SK-N-DZ (cell line): ENCODE measurements at regions not wholly inside any gene's neighbourhood (a gene's known extent, or its start where the extent isn't known, plus 50 kb on each side); places are given as distances from the start of the nearest gene placed in this dataset.

Source experiments
- DNase-seq: peaks from one replicate; pipeline ENCODE4 v3.0.0-alpha.2; 2015; ENCODE audit warnings: low spot score

DNA sequence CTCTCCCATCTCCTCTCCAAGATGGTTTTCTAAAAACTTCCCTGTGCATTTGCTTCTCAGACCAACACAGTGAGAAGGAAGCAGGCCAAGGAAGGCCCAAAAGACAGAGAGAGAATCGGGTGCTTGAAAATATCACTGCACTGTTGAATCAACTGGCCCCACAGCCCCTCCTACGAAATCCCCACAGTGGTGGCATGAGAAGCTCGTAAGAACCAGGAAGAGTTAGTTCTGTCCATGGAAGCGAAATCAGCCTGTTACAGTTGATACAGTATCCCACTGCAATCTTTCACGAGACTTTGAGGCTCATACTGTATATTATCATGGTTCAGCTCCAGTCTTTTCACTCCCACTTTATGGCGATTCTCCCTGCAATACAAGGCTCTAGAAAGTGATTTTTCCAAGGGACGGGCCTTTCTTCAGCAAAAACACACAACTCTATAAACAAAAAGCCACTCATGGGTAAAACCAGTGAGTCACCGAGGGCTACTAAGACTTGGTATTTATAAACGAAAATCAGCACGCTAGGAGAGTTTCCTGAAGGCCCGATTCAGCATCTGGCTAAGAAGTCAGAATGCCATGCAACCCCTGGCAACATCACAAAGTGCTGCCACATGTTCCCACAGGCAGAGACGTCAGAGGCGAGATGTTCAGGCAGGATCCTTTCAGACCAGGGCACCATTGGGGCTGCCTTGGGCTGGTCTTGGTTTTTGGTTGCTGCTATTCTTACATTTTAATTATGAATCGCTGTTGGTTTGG, 185.7 kb downstream of the IRX5 start:
- no peak for DNase-seq

DNA sequence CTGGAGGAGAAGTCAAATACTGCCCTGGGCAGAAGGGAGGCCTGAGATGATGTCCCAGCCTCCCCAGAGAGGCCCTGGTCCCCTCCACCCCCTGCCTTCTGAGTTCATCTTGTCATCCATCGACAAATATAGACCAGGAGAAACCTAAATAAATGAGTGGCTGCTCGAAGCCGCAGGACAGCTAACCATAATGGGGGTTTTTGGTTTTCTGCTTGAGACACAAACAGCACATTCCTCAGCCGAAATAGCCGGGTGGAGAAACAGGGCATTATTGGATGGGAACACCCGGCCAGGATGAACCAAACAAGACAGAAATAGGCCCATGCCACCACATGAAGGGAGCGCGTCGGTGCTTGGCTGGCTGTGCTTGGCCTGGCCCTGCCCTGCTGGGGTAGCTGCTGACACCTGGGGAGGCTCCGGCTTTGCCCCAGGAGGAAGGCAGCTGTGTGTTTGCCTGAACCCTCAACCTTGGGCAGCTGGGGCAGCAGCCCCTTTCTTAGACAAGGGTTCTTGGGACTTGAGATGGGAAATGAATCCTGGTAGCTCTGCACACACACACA, 188.1 kb downstream of the IRX5 start:
- no peak for DNase-seq

DNA sequence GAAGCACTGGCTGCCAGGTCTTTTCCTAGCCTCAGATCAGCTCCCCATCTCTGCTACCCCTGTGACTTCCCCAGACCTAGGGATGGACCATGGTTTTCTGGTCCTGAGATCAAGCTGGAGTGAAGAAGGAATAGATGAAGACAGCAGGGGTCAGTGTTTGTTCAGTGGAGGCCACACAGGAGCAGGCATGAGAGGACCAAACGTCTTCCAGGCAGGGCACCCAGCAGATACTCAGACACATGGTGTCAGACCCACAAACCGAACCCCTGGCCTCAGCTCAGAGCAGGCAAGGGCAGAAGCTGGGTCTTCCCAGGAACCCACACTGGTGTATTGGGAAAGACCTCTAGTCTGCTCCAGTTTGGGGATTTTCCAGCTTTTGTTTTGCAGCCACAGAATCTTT, 189.7 kb downstream of the IRX5 start:
- DNase-seq = no peak

DNA sequence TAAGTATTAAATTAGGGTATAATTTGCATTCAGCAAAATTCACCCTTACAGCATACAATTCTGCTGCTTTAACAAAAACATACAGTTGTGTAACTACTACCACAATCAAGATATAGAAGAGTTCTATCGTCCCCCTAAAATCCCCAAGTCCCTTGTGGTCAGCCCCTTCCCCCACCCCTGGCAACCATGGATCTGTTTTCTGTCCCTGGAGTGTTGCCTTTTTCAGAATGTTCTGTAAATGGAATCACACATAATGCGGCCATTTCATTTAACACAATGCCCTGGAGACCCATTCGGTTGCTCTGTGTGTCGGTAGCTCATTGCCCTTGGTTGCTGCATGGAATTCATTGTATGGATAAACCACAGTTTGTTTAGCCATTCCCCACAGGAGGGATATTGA, 190.2 kb downstream of the IRX5 start:
- DNase-seq = no peak

DNA sequence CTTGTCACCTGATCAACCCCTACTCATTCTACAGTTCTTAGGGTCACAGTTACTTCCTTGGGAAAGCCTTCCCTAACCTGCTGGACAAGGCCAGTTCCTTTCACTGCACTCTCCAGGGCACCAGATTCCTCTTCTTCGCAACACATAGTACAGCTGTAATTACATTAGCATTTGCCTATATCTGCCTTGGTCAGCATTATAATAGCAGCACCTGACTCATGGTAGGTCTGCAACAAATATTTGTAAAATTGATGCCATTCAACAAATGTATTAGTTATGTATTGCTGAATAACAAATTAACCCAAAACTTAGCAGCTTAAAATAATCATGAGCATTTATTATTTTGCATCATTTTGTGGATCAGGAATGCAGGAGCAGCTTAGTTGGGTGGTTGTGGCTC, 193.0 kb downstream of the IRX5 start:
- DNase-seq = no peak

DNA sequence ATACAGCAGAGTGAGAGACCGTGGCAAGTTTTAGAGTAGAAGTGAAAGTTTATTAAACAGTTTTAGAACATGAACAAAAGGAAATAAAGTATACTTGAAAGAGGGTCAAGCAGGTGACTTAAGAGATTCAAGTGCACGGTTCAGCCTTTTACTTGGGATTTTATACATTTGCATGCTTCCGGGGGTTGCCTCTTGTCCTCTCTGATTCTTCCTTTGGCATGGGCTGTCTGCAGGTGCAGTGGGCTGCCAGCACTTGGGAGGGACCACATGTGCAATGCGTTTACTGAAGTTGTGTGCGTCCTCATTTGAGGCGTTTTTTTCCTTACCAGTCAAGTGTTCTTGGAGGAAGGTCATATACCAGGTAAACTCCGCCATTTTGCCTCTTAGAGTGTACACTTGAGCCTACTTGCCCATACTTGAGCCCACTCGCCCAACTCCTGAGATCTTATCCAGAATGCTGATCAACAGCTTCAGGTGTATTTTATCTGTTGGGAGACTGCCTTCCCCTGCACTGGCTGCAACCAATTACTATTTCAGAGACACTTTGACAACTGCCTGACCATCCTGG, 195.2 kb downstream of the IRX5 start:
- DNase-seq = no peak

DNA sequence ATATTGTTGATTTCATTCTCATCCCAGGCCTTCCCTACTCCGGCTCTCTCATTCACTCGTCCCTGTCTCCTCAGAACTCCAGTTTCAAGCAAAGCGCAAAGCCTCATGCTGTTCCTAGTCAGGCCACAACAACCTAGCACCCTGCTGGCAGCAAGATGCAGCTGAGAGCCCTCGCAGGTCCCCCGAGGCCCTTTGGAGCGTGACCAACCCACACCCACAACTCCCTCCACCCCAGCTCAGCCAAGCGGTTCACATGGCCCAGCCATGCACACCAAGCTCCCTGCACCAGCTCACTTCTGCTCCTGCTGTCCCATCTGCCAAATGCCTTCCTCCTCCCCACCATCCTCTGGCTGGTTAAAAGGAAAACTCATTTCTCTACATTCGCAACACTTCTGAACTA, 195.8 kb downstream of the IRX5 start:
- DNase-seq = no peak

DNA sequence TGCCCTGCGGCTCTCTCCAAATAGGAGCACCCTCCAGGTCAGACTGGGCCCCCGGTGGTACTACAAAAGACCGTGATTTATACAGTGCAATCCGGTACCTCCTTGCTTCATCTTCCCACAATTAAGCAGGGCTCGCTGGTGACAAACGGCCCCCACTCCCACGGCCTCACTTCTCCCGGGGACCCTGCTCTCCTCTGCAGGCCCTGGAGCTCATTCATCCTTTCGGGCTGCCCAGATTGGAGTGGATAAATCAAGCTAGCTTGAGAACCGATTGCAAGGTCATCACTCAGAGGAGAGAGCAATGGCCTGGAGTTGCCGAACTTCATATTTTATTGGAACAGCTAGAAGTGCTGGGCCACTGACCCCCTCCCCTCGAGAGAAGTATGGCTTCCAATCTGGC, 193.5 kb upstream of the IRX6 start:
- no peak for DNase-seq

DNA sequence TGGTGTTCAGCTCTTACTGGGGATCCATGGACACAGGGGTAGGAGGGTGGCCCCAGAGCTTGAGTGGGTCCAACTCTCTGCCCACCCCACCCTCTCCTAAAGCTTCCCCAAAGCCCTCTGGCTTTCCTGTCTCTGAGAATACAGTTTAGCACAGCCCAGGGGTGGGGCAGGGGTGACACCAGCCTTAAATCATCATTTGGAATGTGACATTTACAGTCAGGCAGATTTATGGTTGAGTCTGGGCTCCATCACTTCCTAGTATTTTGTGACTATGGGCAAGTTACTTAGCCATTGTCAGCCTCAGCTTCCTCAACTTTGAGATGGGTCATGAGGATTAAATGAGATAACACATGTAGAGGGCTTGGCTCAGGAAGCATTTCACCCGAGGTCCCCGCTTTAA, 193.1 kb upstream of the IRX6 start:
- no peak for DNase-seq

DNA sequence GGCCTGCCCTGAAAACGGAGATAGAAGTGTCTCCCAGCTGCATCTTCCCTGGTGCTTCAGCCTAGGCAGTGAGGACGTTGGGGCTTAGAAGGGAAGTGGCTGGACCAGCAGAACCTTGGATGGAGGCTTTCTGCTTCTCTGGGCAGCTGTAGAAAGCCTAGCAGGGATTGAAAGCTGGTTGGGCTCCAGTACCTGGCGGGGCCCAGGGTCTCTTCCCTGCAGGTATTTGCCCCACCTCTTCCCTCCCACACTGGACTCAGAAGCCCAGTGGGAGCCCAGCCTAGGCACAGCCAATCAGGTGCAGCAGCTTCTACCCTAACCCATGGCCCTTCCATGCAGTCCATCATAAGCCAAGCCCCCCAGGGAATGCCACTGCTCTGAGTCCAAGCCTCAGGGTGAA, 190.3 kb upstream of the IRX6 start:
- no peak for DNase-seq

DNA sequence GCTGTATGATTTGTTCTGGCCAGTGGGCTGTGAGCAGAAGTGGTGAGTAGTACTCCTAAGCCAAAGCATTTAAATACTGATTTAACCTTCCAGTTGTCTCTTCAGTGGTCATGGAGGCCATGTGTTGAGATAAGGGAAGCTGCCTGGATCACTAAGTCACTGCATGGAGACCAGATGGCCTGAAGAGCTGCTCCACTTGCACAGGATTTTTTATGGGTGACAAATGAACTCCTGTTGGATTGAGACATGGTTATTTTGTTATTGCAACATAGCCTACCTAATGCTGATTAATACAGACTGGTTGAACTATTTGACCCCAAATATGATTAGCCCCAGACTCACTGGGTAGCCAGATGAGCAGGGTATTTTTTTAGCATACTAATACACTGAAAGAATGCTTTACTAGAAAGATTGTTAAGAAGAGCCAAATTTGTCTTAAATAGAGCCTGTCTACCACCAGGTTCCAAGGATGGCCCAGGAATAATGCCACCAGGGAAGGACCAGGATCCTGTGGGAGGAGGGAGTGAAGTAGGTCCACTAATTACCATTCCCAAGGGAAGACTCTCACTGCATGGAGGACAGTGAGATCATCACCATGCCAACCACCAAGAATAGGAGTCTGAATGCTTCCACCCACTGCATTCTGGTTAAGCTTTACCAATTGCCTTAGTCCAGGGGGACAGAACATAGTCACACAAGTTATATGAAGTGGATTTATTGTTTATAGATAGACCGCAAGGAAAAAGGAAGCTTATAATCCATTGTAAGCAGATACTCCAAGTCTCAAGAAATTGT, 187.4 kb upstream of the IRX6 start:
- DNase-seq = no peak

DNA sequence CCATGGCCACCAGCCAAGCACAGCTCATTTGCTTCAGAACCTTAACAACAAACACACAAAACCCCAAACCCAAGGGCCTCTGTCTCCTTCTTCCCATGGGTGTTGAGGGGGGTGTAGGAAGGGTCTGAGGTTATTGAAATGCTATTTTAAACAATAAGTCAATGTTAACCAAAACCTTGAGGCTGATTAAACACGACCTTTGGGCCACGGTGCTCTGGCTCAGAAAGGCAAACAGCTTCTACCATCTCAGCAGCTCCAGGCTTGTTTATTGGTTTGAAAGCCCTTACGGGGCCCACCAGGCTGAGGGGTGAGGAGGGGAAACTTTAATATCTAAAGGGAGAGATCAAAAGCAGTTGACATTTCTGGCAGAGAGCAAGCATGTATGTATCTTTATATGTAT, 185.7 kb upstream of the IRX6 start:
- DNase-seq = no peak

DNA sequence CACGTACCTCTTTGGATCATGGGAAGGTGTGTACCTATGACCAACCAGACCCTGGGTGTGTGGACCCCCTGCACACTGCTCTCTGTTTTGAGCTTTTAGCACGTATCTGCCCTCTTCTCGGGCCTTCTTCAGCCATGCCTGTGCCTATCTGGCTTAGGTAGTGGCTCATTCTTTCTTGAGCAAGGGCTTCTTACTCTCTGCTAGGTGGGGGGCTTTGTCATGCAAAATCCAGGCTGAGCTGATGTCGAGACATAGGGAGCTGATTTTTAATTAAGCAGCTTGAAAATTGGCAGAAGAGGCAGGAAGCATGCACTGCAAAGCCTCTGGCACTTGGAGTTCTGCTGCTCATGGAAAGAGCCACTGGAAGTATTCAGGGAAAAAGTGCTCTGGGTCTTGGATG, 181.6 kb upstream of the IRX6 start:
- no peak for DNase-seq

DNA sequence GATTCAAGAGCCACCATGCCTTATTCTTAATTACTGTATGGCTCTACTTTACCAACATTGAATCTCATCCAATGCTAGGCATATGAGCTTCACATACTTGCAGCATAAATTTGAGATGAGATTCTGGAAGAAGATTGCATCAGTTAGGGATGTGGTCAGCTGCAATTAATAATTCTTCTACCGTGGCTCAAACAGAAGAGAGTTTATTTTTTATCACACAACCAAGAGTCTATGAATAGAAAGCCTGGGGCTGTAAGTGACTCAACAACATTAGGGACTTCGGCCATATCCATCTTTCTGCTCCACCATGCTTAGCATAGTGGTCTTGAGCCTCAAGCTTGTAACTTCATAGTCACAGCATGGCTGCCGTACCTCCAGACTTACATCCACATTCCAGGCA, 179.4 kb upstream of the IRX6 start:
- DNase-seq = no peak

DNA sequence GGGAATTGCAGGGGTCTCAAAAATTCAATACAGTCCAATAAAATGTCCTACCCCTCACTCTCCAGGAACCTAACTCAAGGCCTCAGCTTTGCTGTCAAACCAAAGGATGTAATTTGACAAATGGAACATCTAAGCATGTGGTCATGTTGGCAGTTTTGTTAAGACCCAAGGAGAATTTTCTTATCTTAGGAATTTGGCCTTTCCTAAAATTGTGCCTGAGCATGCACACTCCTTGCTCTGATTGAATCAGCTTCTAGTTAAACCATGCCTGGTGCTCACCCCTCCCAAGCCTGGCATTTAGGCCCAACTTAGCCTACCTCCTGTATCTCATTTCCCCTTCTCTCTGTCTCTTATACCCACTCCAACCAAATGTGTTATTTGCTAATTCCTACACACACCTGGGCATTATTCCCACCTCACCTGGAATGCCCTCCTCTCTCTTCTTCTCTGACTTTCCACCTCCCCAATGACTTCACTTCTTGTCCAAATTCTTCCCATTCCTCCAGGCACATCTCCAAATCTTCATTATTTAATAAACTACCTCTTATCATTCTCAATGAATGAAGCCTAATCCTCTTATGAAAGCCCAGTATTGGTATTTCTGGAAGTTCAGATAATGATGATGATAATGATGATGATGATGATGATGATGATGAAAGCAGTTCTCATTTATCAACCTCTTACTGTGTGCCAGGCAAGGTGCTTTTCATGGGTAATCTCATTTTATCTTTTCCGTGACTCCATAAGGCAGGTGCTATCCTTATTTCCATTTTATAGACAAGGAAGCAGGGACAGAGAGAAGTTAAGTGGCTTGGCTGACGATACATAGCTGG, 178.0 kb upstream of the IRX6 start:
- DNase-seq = no peak

DNA sequence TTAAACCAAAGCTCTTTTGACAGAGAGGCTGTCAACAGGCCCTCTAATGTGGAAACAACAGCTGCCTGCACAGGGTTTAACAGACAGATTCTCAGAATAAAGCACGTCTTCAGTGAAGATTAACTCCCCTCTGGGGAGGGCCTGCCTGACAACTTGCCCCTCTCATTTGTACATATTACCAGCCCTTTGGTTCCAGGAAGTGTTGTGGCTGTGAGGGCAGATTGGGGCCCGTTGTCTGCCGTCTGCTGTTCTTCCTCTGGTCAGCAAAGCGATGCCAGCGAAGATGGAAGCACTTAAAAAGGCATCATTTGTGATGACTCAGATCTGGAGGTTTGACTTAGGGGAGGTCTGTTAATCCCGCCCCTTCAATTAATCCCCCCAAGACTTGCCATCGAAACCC, 177.0 kb upstream of the IRX6 start:
- DNase-seq = no peak

DNA sequence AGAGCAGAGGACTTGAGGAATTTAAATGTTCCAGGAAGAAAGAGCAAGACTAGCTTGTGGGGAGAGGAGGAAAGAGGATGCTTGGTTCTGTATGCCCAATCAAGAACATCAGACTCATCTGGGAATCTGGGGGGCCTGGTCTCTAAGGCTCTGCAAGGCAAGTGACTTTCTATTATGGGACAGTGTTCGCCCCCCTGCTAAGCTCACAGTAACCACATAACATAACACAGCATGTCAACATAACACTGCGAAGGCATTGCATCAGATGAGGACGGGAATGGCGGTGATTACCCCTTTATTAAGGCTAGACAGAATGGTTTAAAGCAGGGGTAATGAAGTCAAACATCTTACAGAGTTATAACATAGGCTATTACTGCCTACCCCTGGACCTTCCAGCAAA, 176.6 kb upstream of the IRX6 start:
- no peak for DNase-seq

DNA sequence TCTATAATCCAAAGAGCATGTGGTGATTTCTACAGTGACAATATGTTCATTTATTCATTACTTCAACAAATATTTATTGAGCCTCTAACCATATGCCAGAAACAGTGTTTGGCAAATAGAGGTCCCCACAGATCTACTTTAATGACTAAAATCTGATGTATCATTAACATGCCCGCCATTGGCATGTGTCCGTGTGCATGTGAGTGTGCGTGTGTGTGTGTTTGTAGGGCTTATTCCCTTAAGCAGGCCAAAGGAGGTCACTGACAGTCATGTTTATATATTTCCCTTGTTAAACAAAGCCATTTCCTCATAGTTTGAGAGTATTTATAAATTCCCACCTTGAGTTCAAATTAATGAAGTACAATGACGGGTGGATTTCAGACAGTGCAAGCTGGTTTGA, 174.4 kb upstream of the IRX6 start:
- DNase-seq = no peak

DNA sequence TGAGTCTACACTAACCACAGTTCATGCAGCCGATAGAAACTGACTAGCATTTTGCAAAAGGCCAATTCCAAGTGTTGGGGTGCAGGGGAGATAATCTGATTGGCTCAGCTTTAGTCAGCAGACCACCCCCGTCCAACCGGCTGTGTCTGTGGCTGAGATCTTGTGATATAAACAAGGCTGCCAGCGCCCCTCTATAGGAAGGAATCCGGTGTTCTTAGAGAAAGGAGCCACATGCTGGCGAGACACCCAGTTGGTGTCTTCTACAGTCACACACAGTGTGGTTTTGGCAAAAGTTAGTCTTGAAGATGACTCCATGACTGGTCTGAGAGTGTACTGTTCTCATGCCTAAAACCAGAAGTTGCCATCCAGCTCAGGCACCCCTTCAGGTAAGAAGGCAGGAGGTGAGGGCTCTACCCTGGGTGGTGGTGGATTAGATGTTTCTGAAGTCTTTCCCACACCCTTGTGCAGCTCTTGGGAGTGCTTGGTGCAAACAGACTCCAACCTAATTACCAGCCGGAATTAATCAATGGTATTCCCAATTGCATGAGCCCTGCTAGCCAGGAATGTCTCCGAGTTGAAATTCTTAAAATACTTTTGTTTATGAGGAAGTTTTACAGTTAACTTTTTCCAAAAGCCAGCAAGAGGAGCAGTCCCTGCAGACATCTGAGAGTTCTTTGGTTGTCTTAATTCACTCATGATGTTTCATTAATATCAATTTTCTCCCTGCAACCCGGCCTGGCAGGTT, 172.3 kb upstream of the IRX6 start:
- no peak for DNase-seq

DNA sequence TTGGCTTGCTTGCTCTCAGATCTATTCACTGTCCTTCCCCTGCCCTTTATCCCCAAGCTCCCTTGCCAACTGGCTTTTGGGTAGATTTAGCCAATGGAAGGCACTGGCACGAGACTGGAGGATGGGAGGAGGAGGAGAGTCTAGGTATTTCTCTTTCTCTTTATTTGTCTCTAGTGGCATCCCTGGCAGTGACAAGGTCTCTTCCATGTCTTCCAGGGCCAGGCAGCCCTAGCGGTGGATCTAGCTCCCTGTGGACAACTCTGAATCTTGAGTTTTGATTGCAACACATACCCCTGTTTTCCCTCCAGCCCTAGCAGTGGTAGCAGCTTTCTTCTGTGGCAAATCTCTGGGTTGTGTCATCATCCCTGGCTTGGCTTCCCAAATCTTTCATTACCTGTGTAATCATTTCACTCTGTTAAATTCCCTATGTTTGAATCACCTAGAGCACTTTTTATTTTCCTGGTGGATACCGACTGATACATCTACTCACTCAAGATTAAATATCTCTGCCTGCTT, 171.1 kb upstream of the IRX6 start:
- DNase-seq = no peak

DNA sequence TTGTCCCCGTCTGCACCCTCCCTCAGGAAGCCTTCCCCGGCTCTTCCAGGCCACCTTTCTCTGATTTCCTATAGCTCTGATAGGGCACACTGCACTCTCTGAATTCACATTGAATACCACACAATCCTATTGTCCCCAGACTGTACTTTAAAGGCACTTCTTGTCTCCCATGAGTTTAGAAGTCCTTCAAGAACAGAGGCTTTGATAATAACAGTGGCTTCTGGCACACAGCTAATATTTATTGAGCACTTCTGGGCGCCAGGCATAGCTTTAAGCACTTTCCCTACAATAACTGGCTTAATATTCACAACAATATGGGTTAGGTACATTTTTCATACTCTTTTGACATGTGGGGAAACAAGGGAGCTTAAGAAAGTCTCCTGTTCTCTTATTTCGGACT, 169.7 kb upstream of the IRX6 start:
- DNase-seq = no peak
